ENCODE measurements at regions not wholly inside any gene's neighbourhood (a gene's known extent, or its start where the extent isn't known, plus 50 kb on each side); places are given as distances from the start of the nearest gene placed in this dataset.

DNA sequence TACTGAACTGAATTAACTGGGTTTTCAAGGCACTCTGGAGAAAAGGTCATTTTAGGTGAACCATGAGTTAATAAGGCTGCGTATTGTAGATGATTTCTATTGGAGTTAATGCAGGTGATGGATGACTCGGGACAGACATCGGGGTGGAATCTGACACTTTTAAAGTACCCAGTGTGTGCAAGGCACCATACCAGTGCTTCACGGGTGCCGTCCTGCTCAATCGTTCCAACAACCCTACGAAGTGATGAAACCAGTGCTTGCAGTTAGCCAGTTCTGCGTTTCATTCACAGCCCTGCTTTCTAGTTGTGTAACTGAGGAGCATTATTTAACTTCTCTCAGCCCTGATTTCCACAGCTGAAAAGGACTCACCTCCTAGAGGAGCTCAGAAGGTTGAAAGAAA lies 216.5 kb downstream of the BARX2 start:
- no peak overlapping the region for H3K4me2 ChIP-seq (ENCODE audit: low read length)
- no peaks in the 10 kb centered on the region for H3K9me3 ChIP-seq (ENCODE audit: low read length)
- no peaks in the 10 kb centered on the region for H3K9me2 ChIP-seq (ENCODE audit: insufficient read depth, low read length)
- H4K20me1 ChIP-seq (ENCODE audit: insufficient read depth) = no peaks in the 10 kb centered on the region
- no peak for TF ChIP-seq MXI1 (conservative IDR thresholded peaks at IDR 0.05; ENCODE audit: poor library complexity, severe bottlenecking)
- TF ChIP-seq EP300 (conservative IDR thresholded peaks at IDR 0.05; ENCODE audit: poor library complexity, severe bottlenecking) = no peak
- TF ChIP-seq SMC3 (conservative IDR thresholded peaks at IDR 0.05; ENCODE audit: poor library complexity) = no peak
- TF ChIP-seq RAD21 (conservative IDR thresholded peaks at IDR 0.05) = no peak
- TF ChIP-seq EZH2 (IDR thresholded peaks at IDR 0.05; ENCODE audit: borderline replicate concordance, insufficient read depth, low read length, poor library complexity, severe bottlenecking) = no peak
- TF ChIP-seq CTCF (IDR thresholded peaks at IDR 0.05; ENCODE audit: poor library complexity, severe bottlenecking) = no peak
- TF ChIP-seq TAF1 (IDR thresholded peaks at IDR 0.05; ENCODE audit: low read depth) = no peak
- TF ChIP-seq, protein P1, sequence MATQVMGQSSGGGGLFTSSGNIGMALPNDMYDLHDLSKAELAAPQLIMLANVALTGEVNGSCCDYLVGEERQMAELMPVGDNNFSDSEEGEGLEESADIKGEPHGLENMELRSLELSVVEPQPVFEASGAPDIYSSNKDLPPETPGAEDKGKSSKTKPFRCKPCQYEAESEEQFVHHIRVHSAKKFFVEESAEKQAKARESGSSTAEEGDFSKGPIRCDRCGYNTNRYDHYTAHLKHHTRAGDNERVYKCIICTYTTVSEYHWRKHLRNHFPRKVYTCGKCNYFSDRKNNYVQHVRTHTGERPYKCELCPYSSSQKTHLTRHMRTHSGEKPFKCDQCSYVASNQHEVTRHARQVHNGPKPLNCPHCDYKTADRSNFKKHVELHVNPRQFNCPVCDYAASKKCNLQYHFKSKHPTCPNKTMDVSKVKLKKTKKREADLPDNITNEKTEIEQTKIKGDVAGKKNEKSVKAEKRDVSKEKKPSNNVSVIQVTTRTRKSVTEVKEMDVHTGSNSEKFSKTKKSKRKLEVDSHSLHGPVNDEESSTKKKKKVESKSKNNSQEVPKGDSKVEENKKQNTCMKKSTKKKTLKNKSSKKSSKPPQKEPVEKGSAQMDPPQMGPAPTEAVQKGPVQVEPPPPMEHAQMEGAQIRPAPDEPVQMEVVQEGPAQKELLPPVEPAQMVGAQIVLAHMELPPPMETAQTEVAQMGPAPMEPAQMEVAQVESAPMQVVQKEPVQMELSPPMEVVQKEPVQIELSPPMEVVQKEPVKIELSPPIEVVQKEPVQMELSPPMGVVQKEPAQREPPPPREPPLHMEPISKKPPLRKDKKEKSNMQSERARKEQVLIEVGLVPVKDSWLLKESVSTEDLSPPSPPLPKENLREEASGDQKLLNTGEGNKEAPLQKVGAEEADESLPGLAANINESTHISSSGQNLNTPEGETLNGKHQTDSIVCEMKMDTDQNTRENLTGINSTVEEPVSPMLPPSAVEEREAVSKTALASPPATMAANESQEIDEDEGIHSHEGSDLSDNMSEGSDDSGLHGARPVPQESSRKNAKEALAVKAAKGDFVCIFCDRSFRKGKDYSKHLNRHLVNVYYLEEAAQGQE (IDR thresholded peaks at IDR 0.05; ENCODE audit: borderline replicate concordance) = no peak
- no peak for TF ChIP-seq POLR2AphosphoS5 (IDR thresholded peaks at IDR 0.05)
- no peaks in the 10 kb centered on the region for H3K79me2 ChIP-seq (replicated peaks; ENCODE audit: insufficient read depth, low read length)
- no peak overlapping the region for H3K9ac ChIP-seq (ENCODE audit: low read length)
- no peak overlapping the region for H3K4me3 ChIP-seq (ENCODE audit: low read length)
- no peaks in the 10 kb centered on the region for H3K27me3 ChIP-seq (ENCODE audit: insufficient read depth, low read depth, low read length)
- H2AFZ ChIP-seq (ENCODE audit: low read depth, low read length) = no peak overlapping the region
- H3F3A ChIP-seq (ENCODE audit: insufficient read depth, low read length, poor library complexity, severe bottlenecking) = peaks cover 3% of the 10 kb centered on the region
- no peak overlapping the region for H3K27ac ChIP-seq (ENCODE audit: low read length)
- no peaks in the 10 kb centered on the region for H3K36me3 ChIP-seq (ENCODE audit: insufficient read depth, low read length)

GRCh38 chr11:129593098-129593497 lies 217.4 kb downstream of the BARX2 start:
- Histone ChIP-seq H3K27ac (ENCODE audit: low read length) (no peak overlapping the region), H3K27me3 (ENCODE audit: insufficient read depth, low read depth, low read length) (no peaks in the 10 kb centered on the region), H3K79me2 (replicated peaks; ENCODE audit: insufficient read depth, low read length) (no peaks in the 10 kb centered on the region), H2AFZ (ENCODE audit: low read depth, low read length) (no peak overlapping the region), H3K36me3 (ENCODE audit: insufficient read depth, low read length) (no peaks in the 10 kb centered on the region), H3F3A (ENCODE audit: insufficient read depth, low read length, poor library complexity, severe bottlenecking) (peaks cover 3% of the 10 kb centered on the region), H4K20me1 (ENCODE audit: insufficient read depth) (no peaks in the 10 kb centered on the region), H3K9ac (ENCODE audit: low read length) (no peak overlapping the region), H3K4me3 (ENCODE audit: low read length) (no peak overlapping the region), H3K9me3 (ENCODE audit: low read length) (no peaks in the 10 kb centered on the region), H3K4me2 (ENCODE audit: low read length) (no peak overlapping the region), H3K9me2 (ENCODE audit: insufficient read depth, low read length) (no peaks in the 10 kb centered on the region)
- TF ChIP-seq EZH2 (IDR thresholded peaks at IDR 0.05; ENCODE audit: borderline replicate concordance, insufficient read depth, low read length, poor library complexity, severe bottlenecking) (no peak), SMC3 (conservative IDR thresholded peaks at IDR 0.05; ENCODE audit: poor library complexity) (no peak), POLR2AphosphoS5 (IDR thresholded peaks at IDR 0.05) (no peak), EP300 (conservative IDR thresholded peaks at IDR 0.05; ENCODE audit: poor library complexity, severe bottlenecking) (no peak), CTCF (IDR thresholded peaks at IDR 0.05; ENCODE audit: poor library complexity, severe bottlenecking) (no peak), MXI1 (conservative IDR thresholded peaks at IDR 0.05; ENCODE audit: poor library complexity, severe bottlenecking) (no peak), RAD21 (conservative IDR thresholded peaks at IDR 0.05) (no peak), TAF1 (IDR thresholded peaks at IDR 0.05; ENCODE audit: low read depth) (no peak)
- TF ChIP-seq, protein P1 (IDR thresholded peaks at IDR 0.05; ENCODE audit: borderline replicate concordance) = no peak
